T-helper 17 cell (primary cell): ENCODE measurements at regions not wholly inside any gene's neighbourhood (a gene's known extent, or its start where the extent isn't known, plus 50 kb on each side); places are given as distances from the start of the nearest gene placed in this dataset.

Experiments used
- ATAC-seq: fragments of 150-1000 bp; cut with Tn5 transposase; 2 replicates; pipeline ENCODE4 v1.10.0; 2021; ENCODE audit warnings: mild to moderate bottlenecking, moderate library complexity
- DNase-seq, 3 donors: peaks; one replicate each; pipeline versions ENCODE4 v3.0.0 to v3.0.0-alpha.2; 2020 to 2021
- H3K9me3 ChIP-seq: one replicate; pipeline ENCODE4 v1.7.0; 2013; ENCODE audit warnings: low read length, mild to moderate bottlenecking; ENCODE audit not compliant: control insufficient read depth, poor library complexity, severe bottlenecking
- H3K27ac Mint-ChIP-seq: one replicate; pipeline ENCODE4 v1.8.0; 2022; ENCODE audit warnings: mild to moderate bottlenecking, moderate library complexity, mixed read lengths
- H3K27me3 Mint-ChIP-seq: one replicate; pipeline ENCODE4 v1.8.0; 2022; ENCODE audit warnings: mixed read lengths
- H3K36me3 Mint-ChIP-seq: one replicate; pipeline ENCODE4 v1.8.0; 2022; ENCODE audit warnings: low read depth, mixed read lengths
- H3K4me1 Mint-ChIP-seq: one replicate; pipeline ENCODE4 v1.8.0; 2022; ENCODE audit warnings: mild to moderate bottlenecking, mixed read lengths
- H3K4me3 Mint-ChIP-seq: one replicate; pipeline ENCODE4 v1.8.0; 2022; ENCODE audit warnings: mild to moderate bottlenecking, moderate library complexity, mixed read lengths

DNA sequence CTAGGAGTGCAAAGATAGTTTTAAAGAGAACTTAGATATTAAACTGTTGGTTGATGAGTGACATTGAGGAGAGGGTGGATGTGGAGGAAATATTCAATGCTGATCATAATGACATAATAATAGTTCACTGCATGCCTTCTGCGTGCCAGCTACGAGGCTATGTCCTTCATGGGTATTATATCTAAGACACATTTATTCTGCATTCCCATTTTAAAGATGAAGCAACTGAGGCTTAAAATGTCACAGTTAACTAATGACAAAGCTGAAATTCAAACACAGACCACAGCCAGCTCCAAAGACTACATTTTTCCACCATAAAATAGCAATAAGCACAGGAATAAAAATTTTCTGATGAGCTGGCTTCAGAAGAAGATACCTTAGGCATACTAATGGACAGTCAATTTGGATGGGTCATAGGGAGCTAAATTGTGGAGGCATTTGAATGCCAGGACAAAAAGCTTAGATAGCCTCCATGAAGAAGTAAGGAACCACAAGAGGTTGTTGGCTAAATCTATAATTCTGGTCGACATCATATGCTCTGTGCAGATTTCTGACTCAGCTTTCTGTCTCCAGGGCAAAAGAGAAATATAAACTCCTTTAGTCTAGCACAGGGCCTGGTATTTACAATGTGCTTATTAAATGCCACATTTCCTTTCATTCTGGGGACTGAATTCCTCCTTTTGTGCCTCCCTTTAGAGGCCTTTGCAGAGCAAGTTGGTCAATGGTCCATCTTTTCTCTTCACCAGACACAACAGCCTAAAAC, 71.2 kb upstream of the NRIP1 start:
- Mint-ChIP-seq H3K27ac (no peak overlapping the region), H3K4me3 (no peak overlapping the region), H3K36me3 (peaks cover 3% of the 10 kb centered on the region), H3K4me1 (no peaks in the 10 kb centered on the region), H3K27me3 (peaks cover 28% of the 10 kb centered on the region)
- ATAC-seq, result no peak
- peaks cover 2% of the 10 kb centered on the region for H3K9me3 ChIP-seq
- DNase-seq, result no peak

- Mint-ChIP-seq H3K36me3 (peaks cover 3% of the 10 kb centered on the region), H3K27me3 (peaks cover 28% of the 10 kb centered on the region), H3K27ac (no peak overlapping the region), H3K4me1 (no peaks in the 10 kb centered on the region), H3K4me3 (no peak overlapping the region)
- no peak for ATAC-seq
- DNase-seq, result no peak
- no peaks in the 10 kb centered on the region for H3K9me3 ChIP-seq
These were observed 73.7 kb upstream of the NRIP1 start for GRCh38 chr21:15138490-15138889.

GRCh38 chr21:15139898-15140297, 75.1 kb upstream of the NRIP1 start:
- Mint-ChIP-seq H3K27ac (no peak overlapping the region), H3K27me3 (peaks cover 28% of the 10 kb centered on the region), H3K4me1 (no peaks in the 10 kb centered on the region), H3K4me3 (no peak overlapping the region), H3K36me3 (peaks cover 3% of the 10 kb centered on the region)
- ATAC-seq (no peak), DNase-seq (no peak)
- H3K9me3 ChIP-seq, result no peaks in the 10 kb centered on the region

- H3K27me3 Mint-ChIP-seq, result peaks cover 28% of the 10 kb centered on the region
- H3K9me3 ChIP-seq, result no peaks in the 10 kb centered on the region
- H3K4me1 Mint-ChIP-seq, result no peaks in the 10 kb centered on the region
- peaks cover 3% of the 10 kb centered on the region for H3K36me3 Mint-ChIP-seq
- no peak for ATAC-seq
- DNase-seq, result no peak
- no peak overlapping the region for H3K4me3 Mint-ChIP-seq
- no peak overlapping the region for H3K27ac Mint-ChIP-seq
These were observed 75.7 kb upstream of the NRIP1 start for GRCh38 chr21:15140321-15141019.

- peaks cover 3% of the 10 kb centered on the region for H3K36me3 Mint-ChIP-seq
- ATAC-seq (no peak), DNase-seq (no peak)
- H3K27me3 Mint-ChIP-seq, result peaks cover 23% of the 10 kb centered on the region
- H3K27ac Mint-ChIP-seq, result no peak overlapping the region
- no peaks in the 10 kb centered on the region for H3K4me1 Mint-ChIP-seq
- H3K9me3 ChIP-seq, result no peaks in the 10 kb centered on the region
- H3K4me3 Mint-ChIP-seq, result no peak overlapping the region
These were observed 76.6 kb upstream of the NRIP1 start for GRCh38 chr21:15141261-15141970.

DNA sequence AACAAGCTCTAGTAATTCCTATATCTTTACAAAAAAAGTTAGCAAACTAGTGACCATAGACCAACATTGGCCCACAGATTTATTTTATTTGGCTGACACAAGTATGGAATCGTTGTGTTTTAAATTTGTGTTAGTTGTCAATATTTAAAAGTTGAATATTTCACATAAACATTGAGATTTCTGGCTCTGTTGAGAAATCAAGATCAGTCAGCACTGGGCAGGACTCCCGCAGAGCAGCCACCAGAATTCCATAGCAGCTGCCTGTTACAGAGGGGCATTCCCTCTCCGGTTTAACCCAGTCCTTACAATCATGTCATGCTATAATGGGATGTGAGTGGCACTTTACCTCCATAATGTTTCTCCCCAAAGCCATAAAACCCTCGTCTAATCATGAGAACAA, 79.2 kb upstream of the NRIP1 start:
- H3K4me3 Mint-ChIP-seq, result no peak overlapping the region

GRCh38 chr21:15148437-15148836, 83.6 kb upstream of the NRIP1 start:
- Mint-ChIP-seq H3K27me3 (peaks cover 5% of the 10 kb centered on the region), H3K4me1 (peaks cover 3% of the 10 kb centered on the region), H3K36me3 (no peaks in the 10 kb centered on the region), H3K4me3 (no peak overlapping the region), H3K27ac (no peak overlapping the region)
- no peaks in the 10 kb centered on the region for H3K9me3 ChIP-seq
- ATAC-seq, result no peak
- no peak for DNase-seq

More for the DNA sequence above, 79.2 kb upstream of the NRIP1 start:
- H3K27me3 Mint-ChIP-seq, result peaks cover 15% of the 10 kb centered on the region
- no peaks in the 10 kb centered on the region for H3K4me1 Mint-ChIP-seq
- no peaks in the 10 kb centered on the region for H3K9me3 ChIP-seq
- peaks cover 2% of the 10 kb centered on the region for H3K36me3 Mint-ChIP-seq
- ATAC-seq (no peak), DNase-seq (no peak)
- no peak overlapping the region for H3K27ac Mint-ChIP-seq

DNA sequence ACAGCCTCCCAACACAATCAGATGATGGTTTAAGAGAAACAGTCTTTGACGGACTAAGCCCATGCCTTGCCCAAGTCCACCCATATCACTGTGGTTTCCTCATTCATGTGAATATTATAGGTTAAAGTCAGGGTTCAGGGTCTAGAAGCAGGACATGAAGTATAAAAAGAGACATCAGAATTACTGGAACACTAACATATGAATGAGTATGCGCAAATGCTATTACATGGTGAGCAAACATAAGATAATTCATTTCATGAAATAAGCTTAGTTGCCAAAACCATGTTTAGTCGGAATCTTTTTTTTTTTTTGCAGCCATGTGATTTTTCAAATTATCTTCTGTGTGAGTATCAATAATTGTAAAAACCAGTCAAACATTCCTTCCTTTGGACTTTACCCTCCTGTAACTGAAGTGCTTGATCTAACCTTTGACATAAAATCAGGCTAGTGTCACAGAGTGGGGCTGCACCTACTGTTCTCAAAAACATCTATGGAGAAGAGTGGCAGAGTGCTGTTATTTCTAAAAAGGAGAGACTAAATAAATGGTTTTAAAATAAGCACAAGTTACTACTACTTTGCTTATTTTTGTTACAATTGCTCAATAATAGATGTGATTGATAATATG, 84.9 kb upstream of the NRIP1 start:
- DNase-seq (no peak), ATAC-seq (no peak)
- Mint-ChIP-seq H3K36me3 (no peaks in the 10 kb centered on the region), H3K4me3 (no peak overlapping the region), H3K27me3 (peaks cover 5% of the 10 kb centered on the region), H3K4me1 (peaks cover 3% of the 10 kb centered on the region), H3K27ac (no peak overlapping the region)
- H3K9me3 ChIP-seq, result no peaks in the 10 kb centered on the region

GRCh38 chr21:15151385-15152103, 86.7 kb upstream of the NRIP1 start:
- Mint-ChIP-seq H3K36me3 (no peaks in the 10 kb centered on the region), H3K4me1 (peaks cover 3% of the 10 kb centered on the region), H3K4me3 (no peak overlapping the region), H3K27me3 (peaks cover 2% of the 10 kb centered on the region), H3K27ac (peak overlapping the region; percentile 67)
- DNase-seq (no peak), ATAC-seq (no peak)
- H3K9me3 ChIP-seq, result no peaks in the 10 kb centered on the region

- H3K27me3 Mint-ChIP-seq, result no peaks in the 10 kb centered on the region
- H3K4me1 Mint-ChIP-seq, result peaks cover 3% of the 10 kb centered on the region
- H3K27ac Mint-ChIP-seq, result no peak overlapping the region
- no peak overlapping the region for H3K4me3 Mint-ChIP-seq
- DNase-seq (no peak), ATAC-seq (no peak)
- no peaks in the 10 kb centered on the region for H3K9me3 ChIP-seq
- H3K36me3 Mint-ChIP-seq, result no peaks in the 10 kb centered on the region
These were observed 87.8 kb upstream of the NRIP1 start for GRCh38 chr21:15152591-15152990.

DNA sequence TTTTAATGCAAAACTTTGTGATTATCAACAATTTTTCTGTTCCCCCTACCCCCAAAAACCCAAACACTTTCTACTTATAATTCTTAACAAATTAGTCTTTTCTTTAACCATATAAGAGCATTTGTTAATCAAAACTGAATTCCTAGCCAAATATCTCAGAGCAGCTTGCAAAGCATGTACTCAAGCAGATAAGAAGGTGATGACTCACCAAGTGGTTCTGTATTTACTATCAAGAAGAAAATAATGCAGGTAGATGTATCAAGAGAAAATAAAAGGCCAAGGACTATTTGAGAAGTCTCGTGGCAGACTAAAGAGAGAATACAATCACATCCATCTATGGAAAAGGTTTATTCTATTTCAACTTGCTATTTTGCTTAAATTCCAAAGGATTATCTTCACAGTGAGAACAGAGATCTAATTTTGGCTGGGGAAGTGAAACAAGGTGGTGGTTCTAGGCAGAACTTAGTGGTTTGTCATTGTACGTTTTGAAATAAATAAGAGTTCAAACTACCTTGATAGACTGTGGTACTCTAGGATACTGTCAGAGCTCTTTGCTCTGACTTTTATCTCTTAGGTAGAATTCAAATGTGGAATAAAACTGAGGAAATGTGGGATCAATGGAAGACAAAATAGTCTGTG, 94.7 kb upstream of the NRIP1 start:
- Mint-ChIP-seq H3K4me1 (no peaks in the 10 kb centered on the region), H3K27me3 (peaks cover 12% of the 10 kb centered on the region), H3K36me3 (no peaks in the 10 kb centered on the region), H3K4me3 (no peak overlapping the region), H3K27ac (no peak overlapping the region)
- DNase-seq (no peak), ATAC-seq (no peak)
- H3K9me3 ChIP-seq, result no peaks in the 10 kb centered on the region

DNA sequence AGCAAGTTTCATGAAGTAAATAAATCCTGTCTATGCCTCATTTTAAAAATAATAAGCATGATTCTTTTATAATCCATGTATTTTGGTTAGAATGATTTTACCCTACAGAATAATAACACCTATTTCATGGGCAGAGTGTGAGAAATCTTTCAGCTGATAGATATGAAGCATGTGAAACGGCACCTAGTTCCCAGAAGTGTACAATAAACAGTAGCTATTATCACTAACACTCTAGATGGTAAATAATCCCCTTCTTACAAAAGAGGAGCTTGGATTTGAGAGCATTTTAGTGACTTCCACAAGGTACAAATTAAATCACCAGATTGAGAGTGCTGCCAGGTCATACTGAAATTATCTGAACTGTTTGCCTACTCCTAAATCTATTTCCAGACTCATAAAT, 95.3 kb upstream of the NRIP1 start:
- H3K4me1 Mint-ChIP-seq, result peaks cover 2% of the 10 kb centered on the region
- no peaks in the 10 kb centered on the region for H3K36me3 Mint-ChIP-seq
- H3K9me3 ChIP-seq, result no peaks in the 10 kb centered on the region
- H3K4me3 Mint-ChIP-seq, result no peak overlapping the region
- no peak overlapping the region for H3K27ac Mint-ChIP-seq
- DNase-seq, result no peak
- peaks cover 17% of the 10 kb centered on the region for H3K27me3 Mint-ChIP-seq
- ATAC-seq, result no peak
